ENCODE measurements at regions not wholly inside any gene's neighbourhood (a gene's known extent, or its start where the extent isn't known, plus 50 kb on each side); places are given as distances from the start of the nearest gene placed in this dataset.
"Not testable (repeated sequence)": the region's sequence is repeated elsewhere in the genome, so short reads cannot be mapped to it uniquely, and the experiment has no call there.

DNA sequence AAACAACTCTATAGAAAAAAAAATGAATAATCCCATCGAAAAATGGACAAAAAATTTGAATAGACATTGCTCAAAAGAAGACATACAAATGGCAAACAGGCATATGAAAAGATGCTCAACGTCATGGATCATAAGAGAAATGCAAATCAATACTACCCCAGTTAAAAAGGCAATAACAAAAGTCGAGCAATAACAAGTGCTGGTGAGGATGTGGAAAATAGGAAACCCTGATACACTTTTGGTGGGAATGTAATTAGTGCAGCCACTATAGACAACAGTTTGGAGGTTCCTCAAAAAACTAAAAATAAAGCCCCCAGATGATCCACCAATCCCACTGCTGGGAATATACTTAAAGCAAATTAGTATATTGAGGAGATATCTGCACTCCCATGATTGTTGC lies 701.5 kb downstream of the NUP35 start:
- DNase-seq, result no peak

- no peak for DNase-seq
Observed at GRCh38 chr2:183829931-183830330, 705.7 kb downstream of the NUP35 start.

DNA sequence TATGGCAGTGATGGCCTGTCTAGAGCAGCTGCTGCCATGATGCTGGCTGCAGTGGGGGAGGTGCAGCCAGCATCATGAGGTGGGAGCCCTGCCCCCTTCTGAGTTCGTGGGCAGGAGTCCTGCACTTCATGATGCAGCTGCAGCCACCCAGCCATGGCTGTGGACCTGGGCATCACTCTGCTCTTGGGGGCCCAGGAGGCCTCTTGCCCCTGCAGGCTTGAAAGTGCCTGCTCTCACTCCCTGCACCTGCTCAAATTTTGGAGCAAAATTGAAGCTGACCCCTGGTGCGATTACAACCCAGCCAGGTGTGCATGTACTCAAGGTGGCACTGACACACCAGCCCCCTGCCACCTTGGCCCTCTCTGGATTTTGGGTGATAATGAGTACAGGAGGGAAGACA lies 712.9 kb downstream of the NUP35 start:
- no peak for DNase-seq

GRCh38 chr2:183838295-183838694 lies 714.1 kb downstream of the NUP35 start:
- no peak for DNase-seq

GRCh38 chr2:183840061-183840584 lies 715.9 kb downstream of the NUP35 start:
- DNase-seq, result no peak

GRCh38 chr2:183849826-183850225 lies 725.6 kb downstream of the NUP35 start:
- not testable (repeated sequence) for DNase-seq

DNA sequence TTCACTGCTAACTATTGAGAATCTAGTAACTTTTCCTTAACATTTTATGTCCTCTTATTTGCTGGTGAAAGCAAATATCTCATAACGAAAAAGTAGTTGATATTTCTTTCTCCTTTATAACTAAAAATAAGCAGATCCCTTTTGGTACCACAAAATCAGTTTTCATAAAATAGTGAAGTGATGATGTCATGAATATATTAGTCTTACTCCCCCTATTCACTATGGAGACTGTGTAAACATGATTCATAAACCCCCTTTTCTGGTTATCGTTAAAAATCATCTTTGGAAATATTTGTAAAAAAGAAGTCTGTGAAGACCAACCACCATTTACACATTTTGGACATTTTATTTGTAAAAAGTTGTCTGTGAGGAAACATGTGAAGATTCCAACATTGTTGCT lies 734.9 kb downstream of the NUP35 start:
- no peak for DNase-seq

DNA sequence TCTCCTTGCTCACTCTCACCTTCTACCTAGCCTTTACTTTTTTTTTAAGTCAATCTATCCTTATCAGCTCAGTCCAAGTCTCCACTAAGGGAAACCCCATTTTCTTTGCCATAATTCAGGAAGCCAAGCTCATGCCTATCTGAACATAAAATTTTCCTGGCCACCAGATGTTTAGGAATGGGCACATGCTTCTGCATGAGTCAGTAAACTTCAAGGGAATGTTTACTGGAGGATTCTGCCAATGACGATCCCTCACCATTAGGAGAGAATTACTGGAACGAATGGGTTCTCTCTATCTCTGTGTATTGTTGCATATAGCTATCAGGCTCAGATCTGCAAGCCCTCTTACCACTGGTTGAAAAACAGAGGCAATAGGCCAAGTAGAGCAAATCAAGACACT lies 731.7 kb upstream of the ZNF804A start:
- no peak for DNase-seq

- no peak for DNase-seq
Observed at GRCh38 chr2:183867206-183867605, 731.1 kb upstream of the ZNF804A start.

DNA sequence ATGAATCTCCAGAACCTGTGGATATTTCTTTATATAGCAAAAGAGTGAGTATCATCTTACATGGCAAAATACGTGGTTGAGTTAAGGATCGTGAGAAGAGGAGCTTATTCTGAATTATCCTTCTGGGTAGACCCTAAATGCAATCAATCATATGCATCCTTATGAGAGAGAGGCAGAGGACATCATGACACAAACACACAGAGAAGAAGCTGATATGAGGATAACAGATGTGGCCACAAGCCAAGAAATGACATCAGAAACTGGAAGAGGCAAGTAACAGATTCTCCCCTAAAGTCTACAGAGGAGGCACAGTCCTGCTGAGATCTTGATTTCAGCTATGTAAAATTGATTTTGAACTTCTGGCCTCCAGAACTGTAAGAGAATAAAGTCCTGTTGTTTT lies 730.2 kb upstream of the ZNF804A start:
- DNase-seq, result no peak

- no peak for DNase-seq
Observed at GRCh38 chr2:183868707-183869106, 729.6 kb upstream of the ZNF804A start.

DNA sequence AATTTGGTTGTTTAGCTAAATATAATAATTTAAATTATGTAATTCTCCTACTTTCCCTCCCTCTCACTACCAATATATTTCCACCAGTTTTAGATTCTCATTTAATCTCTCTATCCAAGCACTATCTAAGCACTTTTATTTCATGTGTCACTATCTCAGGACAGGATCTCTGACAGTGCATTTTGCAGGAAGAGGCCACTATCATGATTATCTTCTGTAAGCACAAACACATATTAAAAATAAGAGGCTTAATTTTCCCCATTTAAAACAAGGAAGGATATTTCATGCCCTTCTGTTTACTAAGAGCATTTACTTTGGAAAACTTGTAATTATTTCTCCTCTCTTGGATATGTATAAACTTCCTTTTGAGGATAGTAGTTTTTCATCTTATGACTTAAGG lies 726.2 kb upstream of the ZNF804A start:
- DNase-seq, result no peak

- no peak for DNase-seq
Observed at GRCh38 chr2:183881978-183882377, 716.4 kb upstream of the ZNF804A start.

DNA sequence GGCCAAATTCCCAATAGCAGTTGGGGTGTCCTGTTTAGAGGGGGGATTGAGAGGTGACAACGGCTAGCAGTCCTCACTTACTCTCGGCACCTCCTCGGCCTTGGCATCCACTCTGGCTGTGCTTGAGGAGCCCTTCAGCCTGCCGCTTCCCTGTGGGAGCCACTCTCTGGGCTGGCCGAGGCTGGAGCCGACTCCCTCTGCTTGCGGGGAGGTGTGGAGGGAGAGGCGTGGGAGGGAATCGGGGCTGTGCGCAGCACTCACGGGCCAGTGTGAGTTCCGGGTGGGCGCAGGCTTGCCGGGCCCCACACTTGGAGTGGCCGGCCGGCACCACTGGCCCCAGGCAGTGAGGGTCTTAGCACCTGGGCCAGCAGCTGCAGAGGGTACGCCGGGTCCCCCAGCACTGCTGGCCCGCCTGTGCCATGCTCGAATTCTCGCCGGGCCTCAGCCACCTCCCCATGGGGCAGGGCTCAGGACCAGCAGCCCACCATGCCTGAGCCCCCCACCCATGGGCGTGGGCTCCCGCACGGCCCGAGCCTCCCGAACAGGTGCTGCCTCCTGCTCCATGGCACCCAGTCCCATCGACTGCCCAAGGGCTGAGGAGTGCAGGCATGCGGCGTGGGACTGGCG lies 705.9 kb upstream of the ZNF804A start:
- DNase-seq, result no peak

GRCh38 chr2:183898641-183899040 lies 699.7 kb upstream of the ZNF804A start:
- DNase-seq, result no peak

DNA sequence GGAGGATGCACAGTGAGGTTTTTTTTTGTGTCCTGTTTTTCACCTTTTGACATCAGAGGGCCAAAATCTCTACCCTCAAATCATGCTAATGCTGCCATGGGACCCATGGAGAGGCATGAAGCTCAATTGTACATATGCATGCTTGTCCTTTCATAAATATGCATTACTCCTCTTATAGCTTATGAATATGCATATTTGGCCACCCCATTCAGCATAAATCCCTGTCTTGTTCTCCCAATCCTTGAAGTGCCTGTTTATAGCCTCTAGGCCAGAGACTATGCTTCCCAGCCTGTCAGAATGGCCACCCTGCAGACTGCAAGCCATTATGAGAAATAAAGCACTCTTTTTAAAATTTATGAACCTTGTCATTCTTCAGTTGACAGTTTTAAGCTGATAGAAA lies 696.4 kb upstream of the ZNF804A start:
- no peak for DNase-seq

DNA sequence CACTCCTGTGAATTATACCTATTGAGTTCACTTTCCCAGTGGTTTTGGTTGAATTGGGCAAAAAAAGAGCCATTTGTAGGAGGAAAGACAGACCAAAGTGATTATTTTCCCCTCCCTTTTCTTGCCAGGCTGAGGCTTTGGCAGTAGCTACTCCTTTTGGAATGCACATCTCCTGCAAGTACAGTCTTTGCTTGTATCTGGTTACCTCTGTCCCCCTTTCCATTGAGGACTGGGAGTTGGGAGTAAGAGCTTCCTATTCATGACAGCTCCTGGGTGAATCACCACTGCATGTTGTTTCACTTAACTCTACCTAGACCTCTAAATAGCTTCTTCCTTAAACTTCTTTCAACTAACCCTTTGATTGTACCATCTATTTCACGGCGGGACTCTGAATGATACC lies 695.3 kb upstream of the ZNF804A start:
- DNase-seq, result no peak

DNA sequence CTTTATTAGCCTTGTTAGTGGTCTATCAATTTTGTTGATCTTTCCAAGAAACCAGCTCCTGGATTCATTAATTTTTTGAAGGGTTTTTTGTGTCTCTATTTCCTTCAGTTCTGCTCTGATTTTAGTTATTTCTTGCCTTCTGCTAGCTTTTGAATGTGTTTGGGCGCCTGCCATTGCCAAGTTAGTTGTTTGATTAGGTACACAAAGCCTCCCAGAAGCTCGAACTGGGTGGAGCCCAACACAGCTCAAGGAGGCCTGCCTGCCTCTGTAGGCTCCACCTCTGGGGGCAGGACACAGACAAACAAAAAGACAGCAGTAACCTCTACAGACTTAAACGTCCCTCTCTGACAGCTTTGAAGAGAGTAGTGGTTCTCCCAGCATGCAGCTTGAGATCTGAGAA lies 682.3 kb upstream of the ZNF804A start:
- not testable (repeated sequence) for DNase-seq

DNA sequence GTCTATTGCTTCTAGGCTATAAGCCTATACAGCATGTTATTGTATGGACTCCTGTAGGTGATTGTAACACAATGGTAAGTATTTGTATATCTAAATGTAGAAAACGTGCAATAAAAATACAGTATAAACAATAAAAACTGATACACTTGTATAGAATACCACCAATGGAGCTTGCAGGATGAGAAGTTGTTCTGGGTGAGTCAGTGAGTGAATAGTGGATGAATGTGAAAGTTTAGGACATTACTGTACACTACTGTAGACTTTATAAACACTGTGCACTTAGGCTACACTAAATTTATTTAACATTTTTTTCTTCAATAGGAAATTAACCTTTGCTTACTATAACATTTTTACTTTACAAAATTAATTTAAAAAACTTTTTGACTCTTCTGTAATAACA lies 679.2 kb upstream of the ZNF804A start:
- no peak for DNase-seq

DNA sequence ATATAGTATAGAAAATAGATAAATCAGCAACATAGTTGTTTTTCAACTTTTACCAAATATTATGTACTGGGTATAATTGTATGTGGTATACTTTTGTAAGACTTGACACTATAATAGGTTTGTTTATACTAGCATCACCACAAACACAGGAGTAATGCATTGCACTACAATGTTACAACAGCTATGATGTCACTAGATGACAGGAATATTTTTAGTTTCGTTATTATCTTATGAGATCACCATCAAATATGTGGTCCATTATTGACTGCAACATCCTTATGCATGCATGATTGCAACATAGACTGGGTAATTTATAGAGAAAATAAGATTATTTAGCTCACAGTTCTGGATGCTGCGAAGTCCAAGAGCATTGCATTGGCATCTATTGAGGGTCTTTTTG lies 678.4 kb upstream of the ZNF804A start:
- DNase-seq, result no peak

- no peak for DNase-seq
Observed at GRCh38 chr2:183925281-183925680, 673.0 kb upstream of the ZNF804A start.

GRCh38 chr2:183926433-183926832 lies 671.9 kb upstream of the ZNF804A start:
- DNase-seq, result no peak

DNA sequence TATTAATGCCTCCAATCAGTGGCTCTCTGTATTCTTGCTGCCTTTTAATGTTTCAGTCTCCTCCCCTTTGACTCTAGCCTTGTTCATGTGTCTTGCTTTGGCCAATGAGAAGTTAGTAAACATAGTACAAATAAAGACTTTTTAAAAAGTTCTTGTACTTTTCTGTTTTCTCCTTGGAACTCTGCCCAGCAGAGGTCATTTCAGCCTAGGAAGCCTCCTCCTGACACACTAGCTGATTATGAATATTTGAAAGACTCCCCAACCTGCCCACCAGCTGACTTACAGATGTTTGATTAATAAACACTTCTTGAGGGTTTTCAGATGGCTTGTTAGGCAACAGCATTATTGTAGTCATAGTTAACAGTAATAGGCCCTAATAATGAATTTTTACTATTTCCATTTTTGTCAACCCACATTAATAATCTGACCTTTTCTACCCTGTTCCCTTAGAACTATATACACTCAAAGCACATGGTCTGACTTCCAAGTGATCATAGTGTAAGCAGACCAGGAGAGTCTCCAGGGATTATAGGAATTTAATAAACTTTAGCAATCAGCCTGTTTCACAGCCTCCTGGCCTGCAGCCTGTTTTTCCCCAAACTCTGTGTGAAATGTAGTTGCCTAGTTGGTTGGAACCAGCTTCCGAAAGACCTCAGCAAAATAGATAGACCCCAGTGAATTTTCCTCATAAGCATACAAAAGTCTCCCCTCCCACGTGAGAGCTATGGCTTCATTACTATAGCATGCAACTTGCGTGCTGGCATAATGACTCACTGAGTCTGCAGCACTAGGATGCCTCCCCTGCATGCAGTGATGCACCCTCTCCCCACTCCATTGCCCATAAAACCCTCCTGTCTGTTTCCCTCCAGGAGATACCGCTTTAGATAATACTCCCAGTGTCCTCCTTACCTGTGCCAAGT lies 670.7 kb upstream of the ZNF804A start:
- DNase-seq, result no peak

- DNase-seq, result no peak
Observed at GRCh38 chr2:183935005-183935404, 663.3 kb upstream of the ZNF804A start.
